Stimulated activated CD4-positive, alpha-beta T cell treated with anti-CD3 and anti-CD28 coated beads, Interleukin-1b, Interleukin-23, amount 100 ng/mL, for 1 hour (primary cell): ENCODE measurements at regions not wholly inside any gene's neighbourhood (a gene's known extent, or its start where the extent isn't known, plus 50 kb on each side); places are given as distances from the start of the nearest gene placed in this dataset.

Experiments
- DNase-seq, 2 donors: peaks; one replicate each; pipeline ENCODE4 v3.0.0-alpha.2; 2020; ENCODE audit warnings: low read depth in 2 of 2

DNA sequence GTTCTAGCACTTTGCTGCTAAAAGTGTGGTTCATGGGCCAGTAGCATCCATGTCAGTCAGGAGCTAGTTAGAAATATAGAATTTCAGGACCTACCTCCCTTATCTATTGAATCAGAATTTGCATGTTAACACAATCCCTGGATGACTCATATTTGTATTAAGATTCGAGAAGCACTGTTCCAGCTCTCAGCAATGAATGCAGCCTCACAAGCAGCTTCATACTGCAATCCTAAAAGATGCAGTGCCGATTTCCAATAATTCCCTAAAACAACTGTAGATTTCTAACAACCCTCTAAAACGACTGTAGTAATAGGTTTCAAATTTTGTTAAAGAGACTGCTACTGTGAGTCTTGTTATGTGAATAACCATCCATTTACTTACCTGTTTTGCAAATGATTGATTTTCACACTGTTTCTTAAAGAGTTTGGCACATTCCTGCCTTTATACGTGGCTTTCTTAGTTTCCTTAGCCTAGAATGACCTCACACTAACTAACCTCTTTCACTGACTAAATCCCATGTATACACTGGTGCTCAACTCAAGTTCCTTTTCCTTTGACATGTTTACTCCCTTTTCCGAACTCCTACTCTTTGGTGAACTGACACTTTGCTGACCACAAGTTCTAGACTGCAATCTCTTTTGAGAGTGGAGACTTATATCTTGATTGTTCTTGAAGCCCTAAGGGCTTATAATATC, 511.8 kb downstream of the METTL15 start:
- DNase-seq = no peak

DNA sequence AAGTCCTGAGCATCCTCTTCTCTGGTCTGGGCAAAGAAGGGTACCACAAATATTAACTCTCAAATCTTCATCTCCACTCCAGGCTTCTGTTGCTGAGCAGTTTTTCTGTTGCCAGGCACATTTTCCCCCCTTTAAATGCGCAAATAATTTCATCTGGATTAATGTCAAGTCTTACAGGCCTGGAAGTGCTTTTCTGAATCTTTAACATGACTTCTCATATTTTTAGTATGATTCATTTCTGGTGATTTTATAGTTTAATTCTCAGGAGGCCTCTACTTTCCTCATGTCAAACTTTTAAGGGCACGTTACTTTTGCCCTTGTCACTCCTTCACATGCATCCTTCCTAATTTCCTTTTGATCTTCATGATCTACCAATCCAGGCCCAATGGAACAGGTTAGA, 510.2 kb downstream of the METTL15 start:
- no peak for DNase-seq

- DNase-seq = no peak
Measured at GRCh38 chr11:28616160-28616965, 508.2 kb downstream of the METTL15 start.

GRCh38 chr11:28615542-28615941, 507.4 kb downstream of the METTL15 start:
- no peak for DNase-seq

DNA sequence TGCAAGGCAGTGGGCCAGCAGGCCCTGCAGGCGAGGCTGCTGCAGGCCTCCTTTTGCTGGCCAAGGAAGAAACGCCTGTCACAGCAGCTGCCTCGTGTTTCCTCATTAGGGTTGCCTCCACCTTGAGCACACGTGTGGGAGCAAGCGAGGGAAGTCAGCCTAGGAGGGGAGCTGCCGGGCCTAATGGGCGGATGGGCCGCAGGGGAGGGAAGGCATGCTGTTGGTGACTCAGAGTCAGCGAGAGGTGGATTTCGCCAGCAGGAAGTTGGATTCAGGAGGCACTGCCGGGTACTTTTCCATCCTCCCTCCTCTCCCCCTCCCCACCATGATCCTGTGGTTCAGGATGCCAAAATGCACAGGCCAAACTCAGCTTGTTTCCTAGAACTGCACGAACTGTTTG, 498.7 kb downstream of the METTL15 start:
- DNase-seq = no peak

DNA sequence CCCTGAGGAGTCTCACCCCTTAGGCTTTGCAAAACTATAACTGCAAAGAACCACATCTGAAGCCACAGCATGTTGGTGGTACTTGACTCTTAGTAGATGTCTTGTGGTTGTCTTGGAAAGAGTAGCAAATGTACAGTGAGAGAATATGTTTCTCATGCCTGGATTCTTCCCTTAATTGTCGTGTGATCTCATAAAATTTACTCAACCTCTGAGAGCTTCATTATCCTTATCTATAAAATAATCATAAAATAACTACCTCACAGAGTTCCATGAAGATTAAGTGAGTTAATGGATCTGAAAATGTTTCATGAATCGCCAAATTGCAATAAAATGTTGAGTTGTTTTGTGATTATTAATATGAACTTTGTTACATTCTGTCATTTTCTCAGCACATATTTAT, 491.5 kb downstream of the METTL15 start:
- DNase-seq = no peak

- no peak for DNase-seq
Measured at GRCh38 chr11:28598531-28598930, 490.3 kb downstream of the METTL15 start.

- DNase-seq = no peak
Measured at GRCh38 chr11:28596816-28597215, 488.6 kb downstream of the METTL15 start.

- DNase-seq = no peak
Measured at GRCh38 chr11:28592141-28592540, 484.0 kb downstream of the METTL15 start.

GRCh38 chr11:28584992-28585391, 476.8 kb downstream of the METTL15 start:
- DNase-seq = no peak

GRCh38 chr11:28582506-28582905, 474.3 kb downstream of the METTL15 start:
- DNase-seq = no peak

GRCh38 chr11:28581286-28582242, 473.4 kb downstream of the METTL15 start:
- no peak for DNase-seq

DNA sequence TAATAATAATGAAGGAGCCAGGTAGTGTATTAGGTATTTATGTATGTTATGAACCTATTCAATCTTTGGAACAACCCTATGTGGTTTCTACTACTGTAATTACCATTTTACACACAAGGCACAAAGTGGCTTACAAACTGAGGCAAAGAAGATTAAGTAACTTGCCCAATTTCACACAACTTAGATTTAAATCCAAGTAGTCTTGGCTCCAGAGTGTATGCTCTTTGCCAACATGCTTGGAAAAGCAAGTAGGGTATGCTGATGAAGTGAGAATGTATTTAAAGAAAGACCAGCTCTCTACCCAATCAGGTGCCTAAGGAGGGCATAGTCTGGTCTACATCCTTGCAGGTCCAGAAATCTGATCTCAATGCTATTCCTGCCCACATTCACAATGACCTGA, 463.2 kb downstream of the METTL15 start:
- no peak for DNase-seq

DNA sequence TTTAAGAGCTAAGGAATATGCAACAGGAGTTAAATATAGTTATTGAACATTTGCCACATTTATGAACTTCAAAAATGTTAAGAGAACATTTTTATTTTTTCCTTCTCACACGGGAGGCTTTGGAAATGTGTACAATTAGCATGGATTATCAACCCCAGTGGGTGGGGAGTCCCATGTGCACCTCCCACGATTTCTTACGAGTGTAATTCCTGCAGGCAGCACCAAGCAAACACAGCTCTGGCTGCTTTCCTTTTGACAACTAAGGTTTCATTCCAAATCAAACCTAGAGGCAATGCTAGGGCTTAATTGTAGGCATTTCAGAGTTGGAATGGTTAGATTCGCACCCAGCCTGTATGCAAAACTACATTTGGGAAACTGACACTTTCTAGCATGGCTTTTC, 460.9 kb downstream of the METTL15 start:
- DNase-seq = no peak

GRCh38 chr11:28566339-28567089, 458.3 kb downstream of the METTL15 start:
- no peak for DNase-seq

- no peak for DNase-seq
Measured at GRCh38 chr11:28559492-28559891, 451.3 kb downstream of the METTL15 start.

- DNase-seq = no peak
Measured at GRCh38 chr11:28547321-28547741, 439.1 kb downstream of the METTL15 start.

- no peak for DNase-seq
Measured at GRCh38 chr11:28545536-28545935, 437.3 kb downstream of the METTL15 start.

DNA sequence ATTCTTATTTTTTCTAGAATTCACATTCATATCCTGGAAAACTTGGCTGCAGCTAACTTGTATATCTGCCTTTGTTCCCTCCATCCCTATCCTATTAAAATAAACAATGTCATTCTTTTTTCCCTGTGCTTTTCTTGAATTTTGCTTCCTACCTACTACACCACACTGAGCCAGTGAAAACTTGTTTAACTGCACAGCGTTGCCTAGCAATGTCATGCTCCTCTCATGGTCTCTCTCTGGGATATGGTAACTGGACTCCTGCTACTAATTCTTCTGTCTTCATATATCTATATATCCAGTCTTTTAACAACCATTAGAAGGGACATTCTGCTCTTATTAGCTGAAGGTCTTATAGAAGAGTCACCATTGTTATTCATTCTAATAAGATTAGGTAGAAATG, 434.4 kb downstream of the METTL15 start:
- no peak for DNase-seq

GRCh38 chr11:28539239-28540030, 431.2 kb downstream of the METTL15 start:
- no peak for DNase-seq

- DNase-seq = no peak
Measured at GRCh38 chr11:28537822-28538221, 429.6 kb downstream of the METTL15 start.
